ENCODE measurements at regions not wholly inside any gene's neighbourhood (a gene's known extent, or its start where the extent isn't known, plus 50 kb on each side); places are given as distances from the start of the nearest gene placed in this dataset.

DNA sequence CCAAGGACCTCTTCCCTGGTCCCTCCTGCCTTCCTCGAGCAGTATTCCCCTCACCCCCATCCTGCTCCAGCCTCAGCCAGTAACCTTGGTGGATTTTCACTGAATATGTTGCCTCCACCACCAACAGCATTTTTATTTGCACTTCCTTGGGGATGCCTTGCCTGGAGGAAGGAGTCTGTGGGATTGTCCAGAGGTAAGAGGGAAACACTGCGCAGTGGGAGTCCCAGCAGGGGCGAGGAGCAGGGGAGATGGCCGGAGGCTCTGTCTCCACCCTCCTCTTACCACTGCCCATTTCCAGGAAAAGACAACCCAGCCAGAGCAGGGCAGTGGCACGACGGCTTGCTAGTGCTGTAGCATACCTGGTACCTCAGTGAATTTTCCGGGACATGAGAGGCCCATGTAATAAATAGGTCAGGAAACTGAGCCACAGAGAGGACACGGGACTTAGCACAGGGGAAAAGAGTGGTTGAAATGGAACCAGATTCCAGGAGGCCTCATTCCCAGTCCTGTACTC, 388.2 kb upstream of the PODXL start:
- no peak overlapping the region for H3K4me2 ChIP-seq (ENCODE audit: low read length)
- FAIRE-seq, result no peak
- H2AFZ ChIP-seq (ENCODE audit: low read depth, low read length), result no peak overlapping the region
- no peak overlapping the region for H3K4me3 Mint-ChIP-seq (ENCODE audit: unreplicated experiment)
- H3K4me3 ChIP-seq (ENCODE audit: insufficient read depth, low read depth, low read length), result no peak overlapping the region
- H3K9me3 ChIP-seq (ENCODE audit: insufficient read depth, low read depth, low read length), result no peaks in the 10 kb centered on the region
- DNase-seq (ENCODE audit: low read depth), result no peak
- H3K36me3 ChIP-seq (ENCODE audit: insufficient read depth, low read length), result no peaks in the 10 kb centered on the region
- no peaks in the 10 kb centered on the region for H3K36me3 Mint-ChIP-seq (ENCODE audit: low read depth, unreplicated experiment)
- peaks cover 20% of the 10 kb centered on the region for H3K4me1 Mint-ChIP-seq (ENCODE audit: low read depth, unreplicated experiment)
- no peak overlapping the region for H3K9ac ChIP-seq (ENCODE audit: low read length)
- H4K20me1 ChIP-seq (ENCODE audit: insufficient read depth, low read length), result no peaks in the 10 kb centered on the region
- H3K27ac Mint-ChIP-seq (ENCODE audit: unreplicated experiment), result no peak overlapping the region
- no peak for TF ChIP-seq EZH2 (IDR thresholded peaks at IDR 0.05; ENCODE audit: insufficient read depth, low read length)
- TF ChIP-seq, protein P1, sequence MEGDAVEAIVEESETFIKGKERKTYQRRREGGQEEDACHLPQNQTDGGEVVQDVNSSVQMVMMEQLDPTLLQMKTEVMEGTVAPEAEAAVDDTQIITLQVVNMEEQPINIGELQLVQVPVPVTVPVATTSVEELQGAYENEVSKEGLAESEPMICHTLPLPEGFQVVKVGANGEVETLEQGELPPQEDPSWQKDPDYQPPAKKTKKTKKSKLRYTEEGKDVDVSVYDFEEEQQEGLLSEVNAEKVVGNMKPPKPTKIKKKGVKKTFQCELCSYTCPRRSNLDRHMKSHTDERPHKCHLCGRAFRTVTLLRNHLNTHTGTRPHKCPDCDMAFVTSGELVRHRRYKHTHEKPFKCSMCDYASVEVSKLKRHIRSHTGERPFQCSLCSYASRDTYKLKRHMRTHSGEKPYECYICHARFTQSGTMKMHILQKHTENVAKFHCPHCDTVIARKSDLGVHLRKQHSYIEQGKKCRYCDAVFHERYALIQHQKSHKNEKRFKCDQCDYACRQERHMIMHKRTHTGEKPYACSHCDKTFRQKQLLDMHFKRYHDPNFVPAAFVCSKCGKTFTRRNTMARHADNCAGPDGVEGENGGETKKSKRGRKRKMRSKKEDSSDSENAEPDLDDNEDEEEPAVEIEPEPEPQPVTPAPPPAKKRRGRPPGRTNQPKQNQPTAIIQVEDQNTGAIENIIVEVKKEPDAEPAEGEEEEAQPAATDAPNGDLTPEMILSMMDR (IDR thresholded peaks at IDR 0.05; ENCODE audit: insufficient read depth, low read depth, low read length), result no peak
- no peaks in the 10 kb centered on the region for H3K79me2 ChIP-seq (ENCODE audit: insufficient read depth, low read length)
- no peak overlapping the region for H3K27ac ChIP-seq (ENCODE audit: low read depth, low read length)
- H3K27me3 Mint-ChIP-seq (ENCODE audit: low read depth, unreplicated experiment), result peaks cover 83% of the 10 kb centered on the region
- H3K9me3 Mint-ChIP-seq (ENCODE audit: unreplicated experiment), result peaks cover 7% of the 10 kb centered on the region
- peaks cover 13% of the 10 kb centered on the region for H3K27me3 ChIP-seq (ENCODE audit: insufficient read depth, low read length)
- peaks cover 4% of the 10 kb centered on the region for H3K4me1 ChIP-seq (ENCODE audit: insufficient read depth, low read length)

DNA sequence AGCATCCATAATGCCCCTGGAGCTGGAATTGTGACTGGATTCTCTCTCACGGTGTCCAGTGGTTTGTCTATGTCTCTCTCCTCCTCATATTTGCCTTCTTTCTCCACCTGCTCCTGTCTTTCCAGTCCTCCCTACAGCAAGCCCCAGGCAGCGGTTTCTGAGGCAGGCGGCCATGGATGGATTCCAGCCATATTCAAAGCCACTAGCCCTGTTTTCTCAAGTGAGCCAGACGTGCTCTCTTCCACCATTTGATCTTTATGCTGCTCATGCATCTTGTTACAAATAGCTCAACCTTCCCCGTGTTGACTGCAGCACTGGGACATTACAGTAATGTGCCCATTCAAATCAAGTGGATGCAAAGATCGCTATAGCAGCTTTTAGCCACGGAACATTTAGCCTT, 387.2 kb upstream of the PODXL start:
- H3K9me3 Mint-ChIP-seq (ENCODE audit: unreplicated experiment), result peaks cover 7% of the 10 kb centered on the region
- TF ChIP-seq, protein P1 (IDR thresholded peaks at IDR 0.05; ENCODE audit: insufficient read depth, low read depth, low read length), result no peak
- TF ChIP-seq EZH2 (IDR thresholded peaks at IDR 0.05; ENCODE audit: insufficient read depth, low read length), result no peak
- Histone ChIP-seq H3K27ac (ENCODE audit: low read depth, low read length) (no peak overlapping the region), H3K36me3 (ENCODE audit: insufficient read depth, low read length) (no peaks in the 10 kb centered on the region), H3K4me2 (ENCODE audit: low read length) (no peak overlapping the region), H3K4me3 (ENCODE audit: insufficient read depth, low read depth, low read length) (no peak overlapping the region), H4K20me1 (ENCODE audit: insufficient read depth, low read length) (no peaks in the 10 kb centered on the region), H3K79me2 (ENCODE audit: insufficient read depth, low read length) (no peaks in the 10 kb centered on the region), H3K4me1 (ENCODE audit: insufficient read depth, low read length) (peaks cover 4% of the 10 kb centered on the region), H2AFZ (ENCODE audit: low read depth, low read length) (no peak overlapping the region), H3K27me3 (ENCODE audit: insufficient read depth, low read length) (peaks cover 14% of the 10 kb centered on the region), H3K9me3 (ENCODE audit: insufficient read depth, low read depth, low read length) (no peaks in the 10 kb centered on the region), H3K9ac (ENCODE audit: low read length) (no peak overlapping the region)
- no peak for DNase-seq (ENCODE audit: low read depth)
- H3K27me3 Mint-ChIP-seq (ENCODE audit: low read depth, unreplicated experiment), result peaks cover 80% of the 10 kb centered on the region
- no peaks in the 10 kb centered on the region for H3K36me3 Mint-ChIP-seq (ENCODE audit: low read depth, unreplicated experiment)
- H3K27ac Mint-ChIP-seq (ENCODE audit: unreplicated experiment), result no peak overlapping the region
- no peak for FAIRE-seq
- peaks cover 13% of the 10 kb centered on the region for H3K4me1 Mint-ChIP-seq (ENCODE audit: low read depth, unreplicated experiment)
- H3K4me3 Mint-ChIP-seq (ENCODE audit: unreplicated experiment), result no peak overlapping the region

DNA sequence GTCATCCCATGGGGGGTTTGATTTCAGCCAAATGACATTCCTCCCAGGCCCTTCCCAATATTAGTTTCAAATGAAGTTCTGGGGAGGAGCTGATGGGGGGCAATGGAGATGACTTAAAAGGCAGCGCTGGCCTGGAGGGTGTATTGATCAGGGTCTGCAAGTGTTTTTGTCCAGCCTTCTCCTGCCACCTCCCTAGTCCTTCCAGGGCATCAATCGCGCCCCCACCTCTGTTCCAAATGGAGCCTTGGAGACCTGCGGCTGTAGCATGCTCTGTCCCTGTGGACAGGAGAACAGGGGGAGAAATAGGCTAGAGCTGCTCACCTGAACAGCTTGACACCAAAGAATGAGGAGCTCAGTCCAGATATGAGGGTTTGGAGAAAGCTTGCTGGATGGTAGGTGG, 386.8 kb upstream of the PODXL start:
- Histone ChIP-seq H3K9me3 (ENCODE audit: insufficient read depth, low read depth, low read length) (no peaks in the 10 kb centered on the region), H3K27me3 (ENCODE audit: insufficient read depth, low read length) (peaks cover 14% of the 10 kb centered on the region), H3K4me3 (ENCODE audit: insufficient read depth, low read depth, low read length) (no peak overlapping the region), H3K79me2 (ENCODE audit: insufficient read depth, low read length) (no peaks in the 10 kb centered on the region), H3K36me3 (ENCODE audit: insufficient read depth, low read length) (no peaks in the 10 kb centered on the region), H2AFZ (ENCODE audit: low read depth, low read length) (no peak overlapping the region), H4K20me1 (ENCODE audit: insufficient read depth, low read length) (no peaks in the 10 kb centered on the region), H3K4me2 (ENCODE audit: low read length) (no peak overlapping the region), H3K4me1 (ENCODE audit: insufficient read depth, low read length) (no peaks in the 10 kb centered on the region), H3K27ac (ENCODE audit: low read depth, low read length) (no peak overlapping the region), H3K9ac (ENCODE audit: low read length) (no peak overlapping the region)
- FAIRE-seq (no peak), DNase-seq (ENCODE audit: low read depth) (no peak)
- Mint-ChIP-seq H3K4me1 (ENCODE audit: low read depth, unreplicated experiment) (peaks cover 9% of the 10 kb centered on the region), H3K36me3 (ENCODE audit: low read depth, unreplicated experiment) (no peaks in the 10 kb centered on the region), H3K9me3 (ENCODE audit: unreplicated experiment) (peaks cover 7% of the 10 kb centered on the region), H3K4me3 (ENCODE audit: unreplicated experiment) (no peak overlapping the region), H3K27ac (ENCODE audit: unreplicated experiment) (no peak overlapping the region), H3K27me3 (ENCODE audit: low read depth, unreplicated experiment) (peaks cover 78% of the 10 kb centered on the region)
- no peak for TF ChIP-seq EZH2 (IDR thresholded peaks at IDR 0.05; ENCODE audit: insufficient read depth, low read length)
- TF ChIP-seq, protein P1 (IDR thresholded peaks at IDR 0.05; ENCODE audit: insufficient read depth, low read depth, low read length), result no peak

Data from astrocyte (in vitro differentiated cells and primary cell).